GM18867 (cell line): ENCODE measurements at regions not wholly inside any gene's neighbourhood (a gene's known extent, or its start where the extent isn't known, plus 50 kb on each side); places are given as distances from the start of the nearest gene placed in this dataset.

Experiments
- ATAC-seq: cut with Tn5 transposase; IDR thresholded peaks from one replicate; pipeline ENCODE4 v1.9.1; 2021; ENCODE audit warnings: mild to moderate bottlenecking, moderate library complexity; ENCODE audit not compliant: unreplicated experiment

- no peak for ATAC-seq
Observed at GRCh38 chrX:82070948-82071347, 869.0 kb downstream of the SH3BGRL start.

GRCh38 chrX:82081027-82081426 lies 879.1 kb downstream of the SH3BGRL start:
- ATAC-seq, result no peak

- no peak for ATAC-seq
Observed at GRCh38 chrX:82087699-82088098, 885.8 kb downstream of the SH3BGRL start.

DNA sequence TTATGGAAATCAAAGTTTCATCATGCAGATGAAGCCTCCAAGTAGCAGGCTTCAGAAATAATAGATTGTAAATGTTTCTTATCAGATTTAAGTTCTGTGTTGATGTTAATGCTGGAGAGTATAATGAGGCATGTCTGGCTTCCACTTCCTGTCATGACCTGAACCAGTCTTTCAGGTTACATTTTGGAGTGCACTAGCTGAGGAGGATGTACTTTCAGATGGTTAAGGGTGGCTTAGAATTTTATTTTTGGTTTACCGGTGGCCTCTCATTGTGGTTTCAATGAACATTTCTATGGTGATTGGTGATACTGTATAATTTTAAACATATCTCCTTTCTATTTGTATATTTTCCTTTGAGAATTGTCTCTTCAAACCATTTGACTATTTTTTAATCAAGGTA lies 890.4 kb downstream of the SH3BGRL start:
- ATAC-seq, result peak; percentile 81

DNA sequence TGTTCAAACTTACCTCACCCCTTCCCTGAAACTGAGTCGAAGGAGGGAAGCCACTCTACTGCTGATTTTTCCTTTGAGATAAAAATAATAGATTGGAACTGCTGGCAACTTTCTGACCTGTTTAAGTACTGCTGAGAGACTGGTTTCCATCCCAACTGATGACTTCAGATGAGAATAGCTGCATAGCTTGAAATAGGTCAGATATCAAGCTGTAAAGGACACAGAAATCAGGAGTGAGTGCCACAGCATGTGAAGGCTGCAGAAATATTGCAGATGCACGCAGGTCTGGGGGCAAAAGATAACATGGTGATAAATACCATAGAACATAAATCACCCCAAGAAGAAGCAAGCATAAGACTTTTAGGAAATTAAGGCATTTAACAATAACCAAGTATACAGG lies 923.2 kb downstream of the SH3BGRL start:
- ATAC-seq, result no peak

DNA sequence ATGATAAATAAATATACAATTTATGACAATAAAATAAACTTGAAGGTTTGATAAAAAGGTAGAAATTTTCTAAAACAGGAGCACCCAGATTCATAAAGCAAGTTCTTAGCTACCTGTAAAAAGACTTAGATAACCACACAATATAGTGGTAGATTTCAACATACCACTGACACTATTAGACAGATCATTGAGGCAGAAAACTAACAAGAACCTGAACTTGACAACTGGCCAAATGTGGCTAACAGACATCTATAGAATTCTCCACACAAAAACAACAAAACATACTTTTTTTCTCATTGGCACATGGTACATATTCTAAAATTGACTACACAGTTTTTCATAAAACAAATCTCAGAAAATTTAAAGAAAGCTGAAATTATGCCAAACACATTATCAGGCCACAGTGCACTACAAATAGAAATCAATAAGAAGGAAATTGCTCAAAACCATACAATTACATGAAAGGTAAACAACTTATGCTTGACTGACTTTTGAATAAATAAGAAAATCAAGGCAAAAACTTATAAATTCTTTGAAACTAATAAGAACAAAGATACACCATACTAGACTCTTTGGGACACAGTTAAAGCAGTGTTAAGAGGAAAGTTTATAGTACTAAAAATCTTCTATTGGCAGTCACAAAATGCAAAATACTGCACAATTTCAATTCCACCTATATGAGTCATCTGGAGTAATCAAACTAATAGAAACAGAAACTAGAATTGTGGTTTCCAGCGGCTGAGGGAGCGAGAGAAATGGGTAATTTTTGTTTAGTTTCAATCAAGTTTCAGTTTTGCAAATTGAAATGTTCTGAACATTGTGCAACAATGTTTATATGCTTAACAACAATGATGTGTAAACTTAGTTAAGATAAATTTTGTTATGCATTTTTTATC lies 925.6 kb downstream of the SH3BGRL start:
- peak; percentile 93 for ATAC-seq

DNA sequence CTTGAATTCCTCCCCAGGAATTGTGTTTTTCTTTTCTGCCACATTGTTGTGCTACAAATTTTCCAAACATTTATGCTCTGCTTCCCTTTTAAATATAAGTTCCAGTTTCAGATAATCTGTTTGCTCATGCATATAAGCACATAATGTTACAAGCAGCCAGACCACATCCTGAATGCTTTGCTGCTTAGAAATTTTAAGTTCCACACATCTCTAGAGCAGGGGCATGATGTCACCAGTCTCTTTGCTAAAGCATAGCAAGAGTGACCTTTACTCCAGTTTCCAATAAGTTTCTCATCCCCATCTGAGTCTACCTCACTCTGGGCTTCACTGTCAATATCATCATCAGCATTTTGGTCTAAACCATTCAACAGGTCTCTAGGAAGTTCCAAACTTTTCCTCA lies 932.5 kb downstream of the SH3BGRL start:
- ATAC-seq, result no peak

GRCh38 chrX:82141942-82142341 lies 940.0 kb downstream of the SH3BGRL start:
- ATAC-seq, result no peak

- ATAC-seq, result no peak
Observed at GRCh38 chrX:82161195-82161594, 959.3 kb downstream of the SH3BGRL start.

DNA sequence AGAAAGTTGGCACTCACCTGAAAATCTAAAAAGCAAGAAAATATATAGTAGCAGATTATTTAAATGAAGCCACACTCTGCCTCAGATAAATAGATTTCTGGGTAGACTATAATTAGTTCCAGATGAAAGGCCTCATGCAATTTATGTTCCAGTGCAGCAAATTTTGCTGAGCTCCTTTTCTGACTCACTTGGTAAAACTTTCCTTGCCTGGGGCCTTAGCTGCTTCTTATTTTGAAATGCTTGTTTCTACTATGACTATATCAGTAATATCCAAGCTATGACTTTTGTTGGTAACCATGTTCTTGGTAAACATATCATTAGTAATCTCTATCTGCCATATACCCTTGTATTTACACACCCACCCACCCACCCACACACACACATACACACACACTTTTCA lies 961.8 kb downstream of the SH3BGRL start:
- ATAC-seq, result no peak

GRCh38 chrX:82196866-82197265 lies 995.0 kb downstream of the SH3BGRL start:
- no peak for ATAC-seq

- no peak for ATAC-seq
Observed at GRCh38 chrX:82208975-82209374, 1007.1 kb downstream of the SH3BGRL start.

GRCh38 chrX:82218361-82218760 lies 1016.5 kb downstream of the SH3BGRL start:
- ATAC-seq, result peak; percentile 98

GRCh38 chrX:82219129-82219528 lies 1017.2 kb downstream of the SH3BGRL start:
- no peak for ATAC-seq

DNA sequence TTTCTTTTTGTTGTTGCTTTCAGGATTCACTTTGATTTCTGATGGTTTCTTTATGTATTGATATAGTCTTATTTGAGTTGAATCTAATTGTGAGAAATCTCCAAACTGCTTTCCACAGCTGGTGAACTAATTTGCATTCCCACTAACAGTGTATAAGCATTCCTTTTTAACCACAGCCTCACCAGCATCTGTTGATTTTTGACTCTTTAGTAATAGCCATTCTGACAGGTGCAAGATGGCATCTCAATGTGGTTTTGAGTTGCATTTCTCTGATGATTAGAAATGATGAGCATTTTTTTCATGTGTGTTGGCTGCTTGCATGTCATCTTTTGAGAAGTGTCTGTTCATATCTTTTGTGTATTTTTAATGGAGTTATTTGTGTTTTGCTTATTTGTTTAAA lies 1023.1 kb downstream of the SH3BGRL start:
- ATAC-seq, result no peak

GRCh38 chrX:82230013-82230412 lies 1028.1 kb downstream of the SH3BGRL start:
- ATAC-seq, result no peak

- ATAC-seq, result no peak
Observed at GRCh38 chrX:82232679-82233078, 1030.8 kb downstream of the SH3BGRL start.

GRCh38 chrX:82237328-82237727 lies 1035.4 kb downstream of the SH3BGRL start:
- ATAC-seq, result no peak
